ENCODE measurements at regions not wholly inside any gene's neighbourhood (a gene's known extent, or its start where the extent isn't known, plus 50 kb on each side); places are given as distances from the start of the nearest gene placed in this dataset.

DNA sequence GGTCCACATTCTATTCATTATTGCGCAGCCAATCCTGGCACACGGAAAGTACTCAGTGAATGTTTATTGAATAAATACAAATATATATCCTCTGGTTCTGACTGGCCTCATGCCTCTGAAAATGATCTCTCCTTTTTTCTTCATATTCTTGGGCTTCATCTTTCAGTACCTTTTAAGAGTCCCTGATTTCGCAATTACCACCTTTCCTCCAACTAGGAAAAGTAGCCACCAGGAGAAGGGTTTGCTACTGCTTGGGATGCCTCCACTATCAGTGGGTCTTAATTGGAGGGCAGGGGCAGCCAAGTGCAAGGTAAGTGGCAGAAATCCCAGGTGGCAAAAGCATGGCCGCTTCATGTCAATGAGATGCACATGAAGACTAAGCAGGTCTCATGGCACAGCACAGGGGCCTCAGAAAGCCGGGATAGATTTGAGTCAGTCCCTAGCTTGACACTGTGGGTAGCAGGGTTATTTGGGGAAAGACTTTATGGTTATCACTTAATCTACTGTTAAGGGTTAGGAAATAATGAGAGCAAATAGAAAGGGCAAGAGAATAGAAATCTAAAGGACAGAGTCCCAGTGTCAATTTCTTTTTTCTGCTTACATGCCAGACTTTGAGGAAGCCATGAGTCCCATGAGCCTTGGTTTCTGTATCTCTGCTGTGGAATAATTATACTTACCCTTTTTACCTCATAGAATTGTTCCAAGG is 361.1 kb downstream of the MAN2A1 start:
- no peak for DNase-seq (ENCODE audit: extremely low spot score)
- TF ChIP-seq, protein P1, sequence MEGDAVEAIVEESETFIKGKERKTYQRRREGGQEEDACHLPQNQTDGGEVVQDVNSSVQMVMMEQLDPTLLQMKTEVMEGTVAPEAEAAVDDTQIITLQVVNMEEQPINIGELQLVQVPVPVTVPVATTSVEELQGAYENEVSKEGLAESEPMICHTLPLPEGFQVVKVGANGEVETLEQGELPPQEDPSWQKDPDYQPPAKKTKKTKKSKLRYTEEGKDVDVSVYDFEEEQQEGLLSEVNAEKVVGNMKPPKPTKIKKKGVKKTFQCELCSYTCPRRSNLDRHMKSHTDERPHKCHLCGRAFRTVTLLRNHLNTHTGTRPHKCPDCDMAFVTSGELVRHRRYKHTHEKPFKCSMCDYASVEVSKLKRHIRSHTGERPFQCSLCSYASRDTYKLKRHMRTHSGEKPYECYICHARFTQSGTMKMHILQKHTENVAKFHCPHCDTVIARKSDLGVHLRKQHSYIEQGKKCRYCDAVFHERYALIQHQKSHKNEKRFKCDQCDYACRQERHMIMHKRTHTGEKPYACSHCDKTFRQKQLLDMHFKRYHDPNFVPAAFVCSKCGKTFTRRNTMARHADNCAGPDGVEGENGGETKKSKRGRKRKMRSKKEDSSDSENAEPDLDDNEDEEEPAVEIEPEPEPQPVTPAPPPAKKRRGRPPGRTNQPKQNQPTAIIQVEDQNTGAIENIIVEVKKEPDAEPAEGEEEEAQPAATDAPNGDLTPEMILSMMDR (IDR thresholded peaks at IDR 0.05; ENCODE audit: control extremely low read depth, extremely low read depth, low read depth, missing control alignments), result no peak
- ChIA-PET CTCF (no interaction called here), POLR2A (no interaction called here)

DNA sequence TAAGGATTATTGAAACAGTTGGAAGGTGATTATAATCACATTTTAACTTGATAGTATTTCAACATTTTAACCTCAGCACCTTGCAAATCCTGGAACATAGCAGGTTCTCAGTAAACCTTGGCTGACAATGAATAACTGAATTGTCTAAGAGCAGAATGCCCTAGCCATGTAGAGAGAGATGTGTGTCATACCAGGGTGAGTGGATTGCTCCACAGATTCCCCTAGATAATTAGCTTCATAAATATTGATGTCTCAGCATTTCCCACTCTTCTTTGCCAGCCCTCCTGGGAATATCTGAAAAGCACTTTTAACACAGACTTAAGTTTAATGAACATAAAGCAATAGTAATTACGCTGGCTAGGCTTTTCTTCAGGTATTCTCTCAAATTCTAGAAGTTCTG is 363.5 kb downstream of the MAN2A1 start:
- no peak for DNase-seq (ENCODE audit: extremely low spot score)
- ChIA-PET CTCF (interaction anchor here (1.5 kb wide), 1 partner anchor 11 kb away, joined by 4 read pairs; no protein-coding TSS in a partner anchor), POLR2A (no interaction called here)
- TF ChIP-seq, protein P1 (IDR thresholded peaks at IDR 0.05; ENCODE audit: control extremely low read depth, extremely low read depth, low read depth, missing control alignments), result no peak

DNA sequence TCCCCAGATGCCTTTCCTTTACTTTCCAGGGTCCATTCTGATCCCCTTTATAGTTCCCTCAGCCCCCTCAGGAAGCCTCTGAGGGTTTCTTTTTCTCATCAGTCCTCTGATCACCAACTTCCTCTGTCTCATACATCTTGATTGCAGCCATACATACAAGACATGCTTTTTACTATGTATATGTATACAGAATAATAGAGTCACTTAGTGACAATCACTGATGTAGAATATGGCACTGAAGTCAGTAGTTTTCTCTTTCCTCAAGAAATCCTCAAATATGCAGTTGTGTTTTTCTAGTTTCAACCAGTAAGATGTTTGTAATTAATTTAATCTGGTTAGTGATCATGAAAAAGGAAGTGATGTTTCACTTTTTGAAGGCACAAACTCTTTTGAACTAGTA is 364.1 kb downstream of the MAN2A1 start:
- ChIA-PET CTCF (interaction anchor here (1.5 kb wide), 1 partner anchor 10 kb away, joined by 4 read pairs; no protein-coding TSS in a partner anchor), POLR2A (no interaction called here)
- no peak for DNase-seq (ENCODE audit: extremely low spot score)
- TF ChIP-seq, protein P1 (IDR thresholded peaks at IDR 0.05; ENCODE audit: control extremely low read depth, extremely low read depth, low read depth, missing control alignments), result no peak

DNA sequence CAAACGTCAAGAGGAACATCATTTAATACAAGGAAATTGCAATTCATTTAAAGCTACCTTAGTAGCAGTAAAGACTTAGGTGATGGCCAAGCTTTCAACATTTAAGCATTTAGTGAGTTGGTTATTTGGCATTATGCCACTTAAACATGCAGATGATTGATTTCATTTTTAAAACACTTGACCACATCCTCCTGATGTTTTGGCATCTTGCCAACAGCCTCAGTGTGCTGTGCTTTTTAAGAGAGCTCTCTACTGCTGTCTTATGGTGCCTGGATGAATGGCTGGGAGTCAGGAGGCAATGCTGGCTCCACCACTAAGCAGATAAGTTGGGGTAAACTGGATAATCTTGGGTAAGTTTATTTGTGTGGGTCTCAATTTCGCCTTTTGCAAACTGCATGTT is 364.5 kb downstream of the MAN2A1 start:
- no peak for DNase-seq (ENCODE audit: extremely low spot score)
- ChIA-PET CTCF (interaction anchor here (1.5 kb wide), 1 partner anchor 10 kb away, joined by 4 read pairs; no protein-coding TSS in a partner anchor), POLR2A (no interaction called here)
- TF ChIP-seq, protein P1 (IDR thresholded peaks at IDR 0.05; ENCODE audit: control extremely low read depth, extremely low read depth, low read depth, missing control alignments), result no peak

DNA sequence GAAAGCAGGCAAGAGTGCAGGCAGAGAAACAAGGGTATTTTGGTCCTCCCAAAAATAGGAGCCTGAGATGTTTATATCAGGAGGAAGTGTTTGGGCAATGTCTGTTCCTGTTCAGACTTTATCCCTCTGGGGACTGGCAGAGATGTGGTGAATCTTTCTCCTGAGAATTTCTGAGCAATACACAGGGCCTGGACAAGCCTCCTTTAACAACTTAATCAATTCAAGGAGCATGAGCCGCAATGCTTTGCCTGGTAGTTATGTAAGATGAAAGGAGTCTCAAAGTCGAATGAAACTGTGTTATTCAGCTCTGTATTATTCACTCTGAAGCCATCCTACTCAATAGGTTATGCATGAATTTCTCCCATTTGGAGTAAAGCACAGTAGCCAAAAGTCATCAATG is 365.6 kb downstream of the MAN2A1 start:
- no peak for DNase-seq (ENCODE audit: extremely low spot score)
- POLR2A ChIA-PET, result no interaction called here
- CTCF ChIA-PET, result interaction anchor here (0.8 to 1.3 kb wide), 2 partner anchors 9 to 18 kb away, joined by 3 to 7 read pairs; no protein-coding TSS in a partner anchor
- TF ChIP-seq, protein P1 (IDR thresholded peaks at IDR 0.05; ENCODE audit: control extremely low read depth, extremely low read depth, low read depth, missing control alignments), result no peak

DNA sequence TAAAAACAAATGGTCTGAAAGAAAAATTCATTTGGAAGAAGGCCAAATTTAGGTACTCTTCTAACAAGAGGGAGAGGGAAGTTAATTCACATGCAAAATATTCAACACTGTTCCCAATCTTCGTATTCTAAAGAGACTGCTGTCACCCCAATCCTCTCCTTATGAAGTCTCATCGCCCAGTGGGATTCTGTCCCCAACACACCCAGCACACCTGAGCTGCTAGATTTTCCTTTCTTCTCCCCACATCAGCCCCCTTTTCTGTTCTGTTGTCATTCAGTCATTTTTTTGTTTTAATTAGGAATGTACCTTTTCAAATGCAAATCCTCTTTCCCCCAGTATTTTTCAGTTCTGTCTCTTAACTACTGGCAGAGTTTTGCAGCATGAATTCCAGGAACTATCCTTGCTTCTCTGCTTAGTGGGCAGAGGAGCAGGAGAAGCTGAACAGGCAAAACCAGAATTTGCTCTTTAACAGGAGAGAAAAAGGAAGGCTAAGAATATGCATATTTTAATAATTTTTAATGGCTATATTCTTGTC is 366.9 kb downstream of the MAN2A1 start:
- no peak for DNase-seq (ENCODE audit: extremely low spot score)
- POLR2A ChIA-PET, result no interaction called here
- CTCF ChIA-PET, result interaction anchor here (1.3 to 1.6 kb wide), 2 partner anchors 10 to 18 kb away, joined by 4 to 7 read pairs; no protein-coding TSS in a partner anchor

More for the DNA sequence above, 366.9 kb downstream of the MAN2A1 start:
- TF ChIP-seq, protein P1 (IDR thresholded peaks at IDR 0.05; ENCODE audit: control extremely low read depth, extremely low read depth, low read depth, missing control alignments), result no peak

Measured in GM10248 (cell line).